DMS153 treated with DMSO at 0.1 percent for 48 hours (cell line): ENCODE measurements at regions not wholly inside any gene's neighbourhood (a gene's known extent, or its start where the extent isn't known, plus 50 kb on each side); places are given as distances from the start of the nearest gene placed in this dataset.

Experiments
- DNase-seq: peaks from one replicate; lab custom pipeline; 2025; ENCODE audit not compliant: unreplicated experiment; lab: John Stamatoyannopoulos, UW

- peak; percentile 27 for DNase-seq
Measured at GRCh38 chr3:14286887-14287500, 108.4 kb downstream of the LSM3 start.

DNA sequence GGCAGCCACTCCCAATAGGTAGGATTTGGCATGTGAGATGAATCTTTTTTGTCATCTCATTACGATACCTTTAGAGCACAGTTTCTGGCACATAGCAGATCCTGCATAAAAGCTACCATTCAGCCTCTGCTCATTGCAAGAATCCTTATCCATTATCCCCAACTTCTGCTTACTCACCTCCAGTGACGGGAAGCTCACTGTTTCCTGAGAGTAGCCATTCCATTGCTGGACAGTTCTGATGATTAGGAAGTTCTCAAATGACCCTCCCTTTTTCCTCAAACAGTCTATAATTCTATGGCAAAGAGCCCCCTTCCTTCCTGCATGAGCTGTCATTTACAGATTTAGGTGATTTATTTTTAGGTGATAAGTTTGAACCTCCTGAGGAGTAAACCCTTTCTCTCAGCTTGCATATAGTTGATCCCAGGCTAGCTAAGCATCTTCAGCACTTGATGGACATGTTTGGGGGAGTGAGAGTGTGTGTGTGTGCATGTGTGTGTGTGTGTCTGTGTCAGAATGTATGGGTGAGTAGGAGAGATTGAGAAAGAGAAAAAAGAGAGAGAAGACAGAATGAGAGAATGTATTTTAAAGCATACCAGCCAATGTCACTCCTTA lies 109.7 kb downstream of the LSM3 start:
- DNase-seq, result no peak

DNA sequence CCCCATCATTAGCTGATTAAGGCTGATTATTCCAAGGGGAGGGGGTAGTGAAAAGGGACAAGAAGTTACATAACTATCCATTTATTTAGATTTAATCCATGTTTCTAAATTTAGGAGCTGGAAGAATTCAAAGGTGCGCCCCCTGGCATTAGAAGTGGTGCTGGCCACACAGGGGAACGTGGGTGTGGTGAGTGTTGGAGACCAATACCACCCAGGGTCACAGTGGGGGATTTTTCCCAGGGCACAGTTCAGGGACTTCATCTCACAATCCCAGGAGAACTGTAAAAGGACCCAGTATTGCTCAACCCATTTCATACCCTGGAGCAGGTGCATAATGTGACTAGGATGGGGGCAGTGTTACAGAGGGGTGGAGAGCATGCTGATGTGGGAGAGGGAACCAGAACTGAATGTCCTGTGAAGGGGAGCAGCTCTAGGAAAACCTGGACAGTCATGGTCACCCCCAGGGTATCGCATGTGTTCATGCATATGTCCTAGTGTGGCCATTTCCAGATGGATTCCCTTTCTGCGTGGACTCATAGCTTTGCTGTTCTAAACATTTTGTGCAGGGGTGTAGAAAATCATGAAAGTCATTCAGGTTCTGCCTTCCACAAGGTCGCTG lies 110.3 kb downstream of the LSM3 start:
- DNase-seq, result no peak

DNA sequence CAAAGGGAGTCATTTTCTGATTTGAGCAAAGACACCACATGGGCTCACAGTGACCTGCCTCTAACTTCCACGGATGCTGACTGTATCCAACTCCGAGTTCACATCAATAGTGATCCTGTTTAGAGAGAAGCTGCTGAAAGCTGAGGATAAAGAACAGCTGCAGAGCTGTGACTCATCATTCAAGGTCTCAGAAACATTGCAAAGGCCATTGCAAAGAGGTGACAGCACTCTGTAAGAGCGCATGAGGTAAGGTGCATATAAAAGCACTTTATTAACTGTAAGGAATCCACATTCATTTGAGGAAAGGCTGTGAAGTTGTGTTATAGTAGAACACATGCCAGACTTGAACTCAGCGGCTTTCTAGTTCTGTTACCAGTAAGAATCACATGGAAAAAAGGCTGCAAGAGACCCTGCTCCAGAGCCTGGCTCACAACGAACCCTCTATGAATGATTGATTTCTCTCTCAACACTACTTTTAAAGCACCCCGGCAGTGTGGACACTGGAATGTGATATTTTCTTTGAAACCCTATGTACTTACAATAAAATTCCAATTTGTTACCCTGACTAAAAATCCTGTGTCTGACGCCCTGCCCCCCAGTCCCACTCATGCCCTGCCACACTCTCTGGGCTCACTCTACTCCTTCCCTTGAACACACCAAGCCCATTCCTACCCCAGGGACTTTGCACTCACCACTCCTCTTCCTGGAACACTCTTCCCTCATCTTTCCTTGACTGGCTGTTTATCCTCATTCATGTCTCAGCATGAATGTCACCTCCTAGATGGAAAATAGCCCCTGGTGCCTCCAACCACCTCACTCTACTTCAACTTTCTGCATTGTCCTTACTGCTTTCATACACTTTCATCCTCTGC lies 111.2 kb downstream of the LSM3 start:
- DNase-seq, result no peak

- DNase-seq, result no peak
Measured at GRCh38 chr3:14290631-14291385, 111.6 kb upstream of the SLC6A6 start.

GRCh38 chr3:14295037-14295436 lies 107.4 kb upstream of the SLC6A6 start:
- no peak for DNase-seq

DNA sequence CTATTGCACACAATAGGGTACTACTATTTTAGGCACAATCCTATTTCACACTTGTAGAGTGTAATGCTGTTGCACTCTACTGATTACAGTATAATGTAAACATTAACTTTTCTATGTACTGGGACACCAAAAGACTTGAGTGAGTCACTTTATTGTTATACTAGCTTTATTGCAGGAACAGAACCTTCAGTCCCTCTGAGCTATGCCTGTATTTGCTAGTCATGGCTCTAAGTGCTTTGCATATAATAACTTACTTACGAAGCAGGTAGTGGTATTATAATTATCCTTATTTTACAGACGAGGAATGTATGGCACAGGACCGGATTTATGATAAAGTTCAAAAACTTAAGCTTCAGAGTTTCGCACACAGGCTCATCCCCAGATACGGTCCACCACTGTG lies 106.6 kb upstream of the SLC6A6 start:
- no peak for DNase-seq

DNA sequence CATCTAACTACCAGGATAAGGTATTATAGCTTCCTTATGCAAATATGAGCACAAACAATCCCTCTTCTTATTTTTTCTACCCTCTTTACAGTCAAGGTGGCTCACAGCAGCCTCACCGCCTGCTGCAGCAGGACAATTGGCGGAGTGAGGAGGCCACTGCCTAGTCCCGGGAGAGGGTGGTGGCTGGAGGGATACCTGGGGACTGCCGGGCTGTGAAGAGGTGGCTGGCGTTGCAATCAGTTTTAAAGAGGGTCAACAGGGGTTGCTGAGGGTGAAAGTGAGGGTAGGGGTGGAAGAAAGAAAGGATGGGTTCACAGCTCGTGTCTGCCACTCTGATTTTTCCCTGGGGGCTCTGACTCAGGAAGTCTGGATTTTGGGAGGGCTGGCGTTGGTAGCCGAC lies 105.1 kb upstream of the SLC6A6 start:
- no peak for DNase-seq

DNA sequence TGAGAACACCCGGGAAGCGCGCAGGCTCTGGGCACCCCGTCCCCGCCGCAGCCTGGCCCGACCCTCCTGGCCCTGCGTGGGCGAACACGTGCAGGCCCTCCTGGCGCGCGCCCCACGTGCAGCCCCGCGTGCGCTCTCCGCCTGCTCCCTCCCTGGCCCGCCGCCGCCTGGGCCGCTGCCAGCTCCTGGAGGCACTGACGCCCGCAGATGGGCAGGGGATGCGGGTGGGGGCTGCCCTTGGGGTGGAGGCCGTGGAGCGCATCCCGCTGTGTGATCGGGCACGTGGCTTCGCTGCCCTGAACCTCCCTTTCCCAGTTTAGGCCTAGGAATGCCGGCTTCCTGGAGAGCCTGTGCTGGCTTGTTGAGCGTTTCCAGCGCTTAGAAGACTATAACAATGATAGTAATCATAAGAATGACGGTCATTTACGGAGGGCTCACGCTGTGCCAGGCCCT lies 104.6 kb upstream of the SLC6A6 start:
- DNase-seq, result no peak

- no peak for DNase-seq
Measured at GRCh38 chr3:14298442-14298841, 104.0 kb upstream of the SLC6A6 start.

DNA sequence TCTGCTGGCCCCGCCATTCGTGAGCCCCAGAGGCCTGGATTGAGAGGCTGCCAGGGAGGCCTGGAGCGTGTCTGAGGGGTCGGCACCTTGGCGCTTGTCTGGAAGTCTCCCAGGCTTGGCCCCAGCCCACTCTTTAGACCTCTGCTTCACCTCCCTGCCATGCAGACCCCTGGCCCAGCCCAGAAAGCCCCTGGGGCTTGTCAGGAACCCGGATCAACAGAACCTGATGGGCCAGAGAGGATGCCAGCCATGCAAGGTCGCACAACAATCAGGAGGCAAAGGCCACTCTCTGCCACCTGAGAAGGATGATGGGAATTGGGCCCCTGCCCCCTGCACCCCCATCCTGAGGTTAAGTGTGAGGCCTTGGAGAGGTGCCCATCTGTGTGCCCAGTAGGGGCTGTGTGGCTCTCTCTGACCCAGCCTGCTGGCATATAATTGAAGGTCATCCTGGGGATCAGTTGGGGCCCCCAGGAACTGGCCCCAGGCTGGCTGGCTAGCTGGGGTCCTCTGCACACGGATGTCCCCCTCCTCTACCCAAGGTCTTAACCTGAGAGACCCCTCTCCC lies 103.3 kb upstream of the SLC6A6 start:
- no peak for DNase-seq

DNA sequence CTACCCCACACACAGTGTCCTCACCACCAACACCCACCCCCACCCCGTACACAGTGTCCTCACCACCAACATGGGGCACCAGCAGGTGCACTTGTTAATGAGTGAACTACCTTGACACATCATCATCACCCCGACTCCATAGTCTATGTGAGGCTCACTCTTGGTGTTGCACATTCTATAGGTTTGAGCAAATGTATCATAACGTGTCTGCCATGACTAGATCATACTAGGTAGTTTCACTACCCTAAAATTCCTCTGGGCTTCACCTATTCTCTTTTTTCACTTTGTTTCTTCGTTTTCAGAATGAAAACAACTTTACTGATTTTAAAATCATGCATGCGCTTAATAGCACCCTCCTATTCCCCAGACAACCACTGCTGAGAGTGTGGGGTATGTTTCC lies 102.6 kb upstream of the SLC6A6 start:
- DNase-seq, result no peak

- no peak for DNase-seq
Measured at GRCh38 chr3:14300721-14301399, 101.5 kb upstream of the SLC6A6 start.

DNA sequence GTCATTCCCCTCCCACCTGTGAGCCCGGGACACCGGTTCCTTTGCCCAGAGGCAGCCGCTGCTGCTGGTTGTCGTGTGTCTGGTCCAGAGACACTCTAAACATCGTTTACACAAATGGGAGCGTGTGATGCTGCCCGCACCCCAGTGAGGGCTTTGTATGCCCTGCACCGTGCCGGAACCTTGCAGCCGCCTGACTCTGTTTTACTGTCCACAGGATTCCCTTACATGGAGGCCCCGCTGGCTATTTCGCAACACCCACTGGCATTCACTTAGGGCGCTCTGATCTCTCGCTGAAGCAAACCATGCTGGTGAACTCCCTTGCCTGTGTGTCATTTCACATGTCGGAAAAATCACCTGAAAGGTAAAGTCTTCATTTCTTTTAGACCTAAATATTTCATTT lies 100.8 kb upstream of the SLC6A6 start:
- no peak for DNase-seq

- no peak for DNase-seq
Measured at GRCh38 chr3:14303336-14304100, 98.9 kb upstream of the SLC6A6 start.

DNA sequence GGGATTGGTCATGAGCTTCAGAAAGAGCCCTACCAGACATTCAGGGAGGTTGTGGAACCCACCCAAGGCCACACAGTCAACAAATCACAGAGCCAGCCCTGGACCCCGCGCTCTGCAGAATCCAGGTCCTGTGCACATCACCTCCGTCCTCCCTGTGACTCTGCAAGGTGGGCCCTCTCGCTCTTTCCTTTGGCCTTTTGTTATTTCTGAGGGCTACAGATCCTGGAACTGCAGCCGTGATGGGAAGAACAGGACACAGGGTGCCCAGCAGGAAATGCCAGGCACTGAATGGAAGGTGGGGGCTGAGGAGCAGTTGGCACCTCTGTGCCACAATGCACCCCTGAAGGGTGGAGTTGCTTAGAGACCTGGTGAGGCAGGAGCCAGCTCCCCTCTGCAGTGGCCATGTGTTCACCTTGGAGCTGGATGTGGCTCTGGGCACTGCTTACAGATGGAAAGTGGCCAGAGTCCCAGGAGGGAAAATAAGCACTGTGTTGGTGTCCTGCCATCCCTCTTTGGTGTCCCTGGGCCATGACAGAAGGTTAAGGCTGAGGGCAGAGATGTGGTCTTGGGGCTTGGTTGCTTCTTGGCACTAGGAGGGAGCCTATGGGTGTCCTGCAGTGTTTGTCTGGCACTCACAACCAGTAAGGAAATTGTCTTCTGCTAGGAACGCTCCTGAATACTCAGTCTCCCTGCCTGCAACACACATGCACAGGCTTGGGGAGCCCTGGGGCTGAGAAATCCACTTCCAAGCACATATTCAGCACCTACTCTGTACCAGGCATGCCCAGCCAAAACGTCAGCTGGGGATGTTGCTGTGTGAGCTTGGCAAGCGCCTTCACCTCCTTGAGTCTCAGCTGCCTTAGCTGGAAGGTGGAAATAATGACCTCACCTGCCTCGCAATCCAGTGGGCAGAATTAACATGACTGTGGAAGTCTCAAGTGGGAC lies 98.0 kb upstream of the SLC6A6 start:
- no peak for DNase-seq

DNA sequence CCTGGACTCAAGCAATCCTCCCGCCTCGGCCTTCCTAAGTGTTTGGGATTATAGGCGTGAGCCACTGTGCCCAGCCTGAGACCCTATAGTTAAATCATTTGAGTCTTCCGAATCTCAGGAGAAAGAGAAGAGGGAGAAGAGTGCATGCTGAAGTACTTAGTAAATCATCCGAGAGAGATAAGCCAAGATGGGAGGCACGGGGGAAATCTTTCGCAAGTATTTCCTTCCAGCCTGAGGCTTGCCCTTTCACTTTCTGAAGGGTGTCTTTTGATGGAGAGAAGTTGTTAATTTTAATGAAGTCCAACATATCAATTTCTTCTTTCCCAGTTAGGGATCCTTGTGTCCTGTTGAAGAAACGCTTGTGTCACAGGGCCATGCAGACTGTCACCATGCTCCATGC lies 97.1 kb upstream of the SLC6A6 start:
- no peak for DNase-seq

GRCh38 chr3:14306142-14306541 lies 96.3 kb upstream of the SLC6A6 start:
- DNase-seq, result no peak
